ENCODE measurements at regions not wholly inside any gene's neighbourhood (a gene's known extent, or its start where the extent isn't known, plus 50 kb on each side); places are given as distances from the start of the nearest gene placed in this dataset.
"Not testable (repeated sequence)": the region's sequence is repeated elsewhere in the genome, so short reads cannot be mapped to it uniquely, and the experiment has no call there.

GRCh38 chr5:93359296-93359959 is 221.6 kb downstream of the NR2F1-AS1 start:
- peak; percentile 36 for DNase-seq

DNA sequence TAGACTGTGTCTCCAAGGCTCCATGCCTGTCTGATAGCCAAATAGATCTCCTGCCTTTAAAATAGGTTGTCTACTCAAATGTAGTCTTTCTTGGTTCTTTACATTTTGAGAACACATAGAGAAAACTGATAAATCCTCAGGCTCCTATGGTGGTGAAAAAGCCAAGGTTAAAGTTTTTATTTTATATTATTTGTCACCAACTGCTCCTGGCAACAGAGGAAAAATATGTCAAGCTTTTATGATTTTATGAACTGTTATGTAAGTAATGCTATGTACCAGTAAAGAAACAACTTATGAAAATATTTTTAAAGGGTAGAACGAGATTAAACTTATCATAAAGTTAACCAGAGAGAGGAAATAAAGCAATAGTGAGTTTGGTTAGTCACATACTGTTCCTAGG is 222.8 kb downstream of the NR2F1-AS1 start:
- DNase-seq: no peak

GRCh38 chr5:93357686-93358085 is 223.3 kb downstream of the NR2F1-AS1 start:
- DNase-seq: no peak

DNA sequence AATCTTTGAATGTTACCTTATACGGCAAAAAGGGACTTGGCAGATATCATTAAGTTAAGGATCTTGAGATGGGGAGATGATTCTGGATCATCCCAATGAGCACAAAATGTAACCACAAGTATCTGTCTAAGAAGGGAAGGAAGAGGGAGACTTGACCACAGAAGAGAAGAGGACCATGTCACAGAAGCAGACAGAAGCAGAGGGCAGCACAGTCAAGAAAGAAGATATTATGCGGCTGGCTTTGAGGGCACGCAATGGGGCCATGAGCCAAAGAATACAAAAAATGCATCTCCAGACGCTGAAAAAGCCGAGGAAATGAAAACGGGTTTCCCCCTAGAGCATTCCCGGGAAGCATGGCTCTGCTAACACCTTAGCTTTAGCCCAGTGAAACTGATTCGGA is 225.3 kb downstream of the NR2F1-AS1 start:
- DNase-seq: no peak

DNA sequence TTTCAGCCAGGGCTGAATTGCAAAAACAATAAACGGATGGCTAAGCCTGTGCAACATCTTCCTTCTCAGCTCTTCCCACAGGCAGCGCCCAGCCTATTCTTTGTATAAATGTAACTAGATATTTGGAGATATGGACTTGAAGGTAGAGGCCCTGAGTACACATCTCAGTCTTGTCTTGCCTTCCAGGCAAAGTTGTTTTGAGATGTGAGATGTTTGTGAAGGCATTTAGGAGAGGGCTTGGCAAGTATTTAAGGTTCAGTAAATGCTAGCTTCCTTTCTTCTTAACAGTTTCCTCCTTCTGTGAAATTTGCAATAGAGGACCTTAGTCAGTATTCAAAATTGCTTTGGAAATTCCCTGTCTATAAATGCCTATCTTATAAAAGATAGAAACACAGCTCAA is 228.8 kb downstream of the NR2F1-AS1 start:
- DNase-seq: no peak

DNA sequence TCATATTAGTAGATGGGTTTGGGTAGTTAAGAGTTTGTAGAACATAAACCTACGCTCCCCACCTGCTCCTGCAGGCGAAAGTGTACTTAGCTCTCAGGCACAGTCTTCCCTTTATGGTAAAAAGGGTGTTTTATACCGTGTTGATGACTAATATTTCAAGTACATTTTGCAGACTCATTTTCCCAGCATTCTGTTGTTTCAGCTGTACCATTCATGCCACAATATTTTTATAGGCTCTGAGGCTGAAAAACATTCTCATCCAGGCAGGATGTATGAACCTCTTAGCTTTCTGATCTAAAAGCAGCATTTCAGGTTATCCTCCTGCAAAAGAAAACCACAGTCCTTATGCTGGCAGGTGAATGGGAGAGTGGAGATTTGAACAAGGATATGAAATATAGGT is 231.4 kb downstream of the NR2F1-AS1 start:
- peak; percentile 44 for DNase-seq

DNA sequence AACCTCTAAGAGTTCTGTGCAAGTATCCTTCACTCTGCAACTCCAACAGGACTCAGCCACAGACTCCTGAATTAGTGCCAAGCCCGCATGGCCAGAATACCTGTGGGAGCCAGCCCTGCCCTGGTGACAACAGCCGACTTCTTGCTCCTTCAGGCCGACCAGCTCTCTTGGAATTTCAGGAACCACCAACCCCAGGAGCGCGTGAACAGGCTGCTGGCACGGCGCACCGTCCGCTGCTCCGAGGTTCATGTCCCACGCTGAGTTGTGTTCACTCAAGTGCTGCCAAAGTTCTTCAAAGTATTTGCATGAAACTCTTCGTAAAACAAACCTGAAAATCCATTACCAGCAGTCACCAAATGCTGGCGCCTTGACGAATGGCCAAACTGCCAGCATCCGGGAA is 232.8 kb downstream of the NR2F1-AS1 start:
- no peak for DNase-seq

- not testable (repeated sequence) for DNase-seq
Measured at GRCh38 chr5:93346850-93347249, 234.2 kb downstream of the NR2F1-AS1 start.

- DNase-seq: no peak
Measured at GRCh38 chr5:93346301-93346700, 234.7 kb downstream of the NR2F1-AS1 start.

- DNase-seq: peak; percentile 23
Measured at GRCh38 chr5:93343570-93343969, 237.4 kb downstream of the NR2F1-AS1 start.

GRCh38 chr5:93342563-93343061 is 238.4 kb downstream of the NR2F1-AS1 start:
- no peak for DNase-seq

- no peak for DNase-seq
Measured at GRCh38 chr5:93340881-93341280, 240.1 kb downstream of the NR2F1-AS1 start.

DNA sequence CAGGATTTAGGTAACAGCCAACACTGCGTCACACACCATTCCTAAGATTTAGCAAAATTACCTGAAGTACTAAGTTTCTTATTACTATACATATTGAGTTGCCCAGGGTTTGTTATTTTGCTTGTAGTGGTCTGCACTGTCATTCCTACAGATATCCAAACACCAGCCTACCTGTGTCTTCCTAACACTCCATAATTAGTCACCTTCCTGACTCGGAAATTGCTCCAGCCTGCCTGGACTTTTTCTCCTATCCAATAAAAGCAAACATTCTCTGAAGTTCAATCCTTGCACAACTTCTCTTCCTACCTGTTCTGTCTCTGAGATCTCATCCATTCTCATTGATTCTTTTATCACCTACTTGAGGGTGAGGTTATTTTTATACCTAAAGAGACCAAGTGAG is 243.9 kb downstream of the NR2F1-AS1 start:
- no peak for DNase-seq

GRCh38 chr5:93336330-93337110 is 244.5 kb downstream of the NR2F1-AS1 start:
- no peak for DNase-seq

DNA sequence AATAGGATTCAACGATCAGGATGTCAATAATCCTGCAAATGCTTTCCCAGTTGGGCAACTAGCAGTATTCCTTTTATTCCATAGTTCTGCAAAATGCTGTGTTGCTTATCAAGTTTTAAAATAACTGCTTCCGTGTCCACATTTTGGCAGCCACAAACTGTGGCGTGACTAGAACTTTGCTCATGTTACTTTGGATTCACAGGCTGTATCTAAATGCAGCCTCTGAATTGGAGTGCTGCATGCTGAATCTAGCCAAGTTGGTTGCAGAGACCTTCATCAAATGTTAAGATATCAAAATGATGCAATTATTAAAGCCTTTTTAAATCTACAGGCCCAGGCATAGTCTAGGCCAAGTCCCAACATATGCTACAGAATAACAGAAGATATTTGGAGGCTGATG is 249.2 kb downstream of the NR2F1-AS1 start:
- DNase-seq: no peak

DNA sequence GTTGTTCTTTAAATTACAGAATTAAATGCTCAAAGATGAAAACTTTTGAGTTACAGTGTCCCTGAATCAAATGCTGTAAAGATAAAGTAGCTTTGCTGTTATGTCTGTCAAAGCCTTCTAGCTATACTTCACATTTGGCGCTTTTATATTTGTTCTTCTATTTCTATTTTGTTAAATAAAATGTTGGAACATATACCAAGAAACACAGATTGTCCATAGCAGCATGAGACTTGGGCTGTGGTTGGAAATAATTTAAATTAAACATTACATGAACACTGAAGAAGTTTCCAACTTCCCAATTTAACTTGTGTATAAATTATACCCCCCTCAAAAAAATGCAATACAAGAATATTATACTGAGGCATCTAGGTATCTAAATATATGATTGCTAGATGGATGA is 249.8 kb downstream of the NR2F1-AS1 start:
- DNase-seq: no peak

DNA sequence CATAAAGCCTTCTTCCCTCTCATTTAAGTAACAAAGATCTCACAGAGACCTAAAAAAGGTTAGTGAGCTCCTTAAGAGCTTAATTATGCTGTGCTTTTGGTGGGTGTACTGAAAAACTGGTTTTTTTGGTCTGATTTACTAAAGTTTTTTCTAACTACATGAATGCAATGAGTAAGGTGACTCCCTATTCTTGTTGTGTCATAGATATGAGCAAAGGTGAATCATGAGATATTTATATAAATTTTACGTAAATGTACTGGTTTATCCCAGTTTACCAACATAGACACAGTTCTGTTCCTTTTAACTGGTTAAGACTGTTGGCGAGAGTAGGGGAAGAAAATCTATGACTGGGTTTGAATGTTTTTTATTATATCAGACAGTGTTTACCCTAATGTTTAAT is 250.5 kb downstream of the NR2F1-AS1 start:
- no peak for DNase-seq

- DNase-seq: no peak
Measured at GRCh38 chr5:93329756-93330155, 251.3 kb downstream of the NR2F1-AS1 start.

DNA sequence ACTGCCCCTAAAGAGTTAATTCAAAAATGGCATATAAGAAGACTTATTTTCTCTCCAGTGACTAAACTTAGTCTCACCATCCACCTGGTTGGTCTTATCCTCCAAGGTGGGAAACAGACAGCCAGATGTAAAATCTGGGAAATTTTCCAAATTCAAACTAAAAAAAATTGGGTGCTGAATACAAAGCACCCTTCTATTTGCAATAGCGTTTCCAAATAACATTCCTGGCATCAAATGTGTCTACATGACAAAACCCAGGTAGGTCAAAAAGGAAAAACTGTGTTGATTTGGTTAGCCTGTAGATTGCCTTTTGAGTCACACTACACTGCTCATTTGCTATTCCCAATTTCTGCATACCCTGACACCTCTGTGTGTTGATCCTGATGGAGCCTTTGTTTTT is 252.2 kb downstream of the NR2F1-AS1 start:
- DNase-seq: no peak

DNA sequence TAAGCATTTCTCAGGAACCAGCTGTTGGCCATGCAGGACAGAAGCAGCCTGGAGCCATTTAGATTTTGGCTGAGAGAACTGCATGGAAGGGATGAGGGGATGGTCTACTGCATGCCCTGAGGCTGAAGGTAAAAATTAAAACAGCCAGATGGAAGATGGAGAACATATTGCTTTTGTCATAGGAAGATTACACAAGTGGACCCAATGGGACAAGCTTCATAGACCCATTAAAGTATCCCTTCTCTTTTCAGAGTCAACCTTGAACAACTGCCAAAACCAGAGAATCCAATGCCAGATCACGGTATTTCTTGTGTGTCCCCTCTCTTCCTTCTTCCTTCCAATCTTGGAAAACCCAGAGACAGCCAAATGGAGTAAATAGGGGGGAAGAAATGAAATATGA is 253.4 kb downstream of the NR2F1-AS1 start:
- no peak for DNase-seq

DNA sequence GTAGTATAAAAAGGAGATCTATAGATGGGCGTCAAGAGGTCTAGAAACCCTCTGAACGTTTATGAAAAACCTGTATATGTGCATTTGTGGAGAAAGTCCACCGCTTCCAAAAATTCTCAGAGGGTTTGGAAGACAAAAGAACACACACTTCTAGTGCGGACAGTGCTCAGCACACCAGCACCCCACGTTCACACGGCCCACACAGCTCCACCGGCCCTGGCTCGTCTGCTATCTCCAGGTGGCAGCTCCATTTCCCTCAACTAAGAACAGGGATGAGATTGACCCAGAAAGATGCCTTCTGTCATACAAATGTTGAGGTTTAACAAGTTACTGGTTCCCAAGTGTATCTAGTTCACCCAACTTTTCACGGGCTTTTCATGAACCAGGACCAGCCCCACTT is 255.1 kb downstream of the NR2F1-AS1 start:
- DNase-seq: no peak

- DNase-seq: no peak
Measured at GRCh38 chr5:93322974-93323860, 257.8 kb downstream of the NR2F1-AS1 start.

GRCh38 chr5:93320920-93321445 is 260.0 kb downstream of the NR2F1-AS1 start:
- DNase-seq: no peak
